A673 (cell line): ENCODE measurements at regions not wholly inside any gene's neighbourhood (a gene's known extent, or its start where the extent isn't known, plus 50 kb on each side); places are given as distances from the start of the nearest gene placed in this dataset.

Source experiments
- BruUV-seq: library from RNA; stranded (reverse); fragments of 400-500 nt; replicated peaks from 2 replicates; lab custom pipeline; 2021; lab: Mats Ljungman, UMichigan
- CTCF ChIA-PET: fragments of 300-600 bp; sonication (Branson Sonifier 250); formaldehyde crosslinking; loops from one replicate; lab custom pipeline; 2022; ENCODE audit warnings: antibody characterized with exemption; lab: Charles Lee
- POLR2A ChIA-PET: fragments of 300-600 bp; sonication (Branson Sonifier 250); formaldehyde crosslinking; loops from one replicate; lab custom pipeline; 2022; ENCODE audit warnings: antibody characterized with exemption; ENCODE audit not compliant: low non-redundant PET; lab: Charles Lee
- DNase-seq: peaks from one replicate; pipeline ENCODE4 v3.0.0-alpha.2; 2015; ENCODE audit warnings: low spot score
- H3K27ac ChIP-seq: fragments of 200-600 bp; sonication (generic); 2 replicates; pipeline ENCODE4 v1.5.1; 2016; ENCODE audit warnings: mixed run types, low read depth, mild to moderate bottlenecking, mixed read lengths, antibody characterized with exemption, low read length; ENCODE audit not compliant: poor library complexity, severe bottlenecking
- H3K27me3 ChIP-seq: fragments of 200-600 bp; sonication (generic); replicated peaks from 2 replicates; pipeline ENCODE4 v1.6.1; 2017; ENCODE audit warnings: mixed run types, low read depth, mild to moderate bottlenecking, mixed read lengths, antibody characterized with exemption, low read length; ENCODE audit not compliant: insufficient read depth, poor library complexity
- H3K36me3 ChIP-seq: fragments of 200-600 bp; sonication (generic); 2 replicates; pipeline ENCODE4 v1.6.1; 2016; ENCODE audit warnings: mixed run types, mild to moderate bottlenecking, mixed read lengths, antibody characterized with exemption, low read length; ENCODE audit not compliant: insufficient read depth, poor library complexity, severe bottlenecking
- H3K4me1 ChIP-seq: fragments of 200-600 bp; sonication (generic); 2 replicates; pipeline ENCODE4 v1.6.1; 2017; ENCODE audit warnings: mixed run types, mild to moderate bottlenecking, mixed read lengths, antibody characterized with exemption, low read length; ENCODE audit not compliant: insufficient read depth, poor library complexity, severe bottlenecking
- H3K4me3 ChIP-seq: fragments of 200-600 bp; sonication (generic); 2 replicates; pipeline ENCODE4 v1.5.1; 2016; ENCODE audit warnings: low read depth, mixed run types, mild to moderate bottlenecking, mixed read lengths, low read length; ENCODE audit not compliant: poor library complexity, severe bottlenecking
- H3K9me3 ChIP-seq: fragments of 200-600 bp; sonication (generic); 2 replicates; pipeline ENCODE4 v1.6.1; 2016; ENCODE audit warnings: mixed run types, low read depth, mild to moderate bottlenecking, mixed read lengths, antibody characterized with exemption, low read length; ENCODE audit not compliant: poor library complexity, severe bottlenecking
- CTCF ChIP-seq: fragments of 300-800, 200-600 bp; sonication (generic); conservative IDR thresholded peaks from 2 replicates; pipeline ENCODE4 v1.5.1; 2017; ENCODE audit warnings: low read depth, mild to moderate bottlenecking, antibody characterized with exemption, low read length, moderate library complexity, mixed read lengths
- EZH2 ChIP-seq: fragments of 200-600 bp; sonication (generic); IDR thresholded peaks from 2 replicates; pipeline ENCODE4 v1.6.1; 2017; ENCODE audit warnings: borderline replicate concordance, low read depth, mild to moderate bottlenecking, mixed read lengths, antibody characterized with exemption, low read length; ENCODE audit not compliant: poor library complexity, severe bottlenecking
- intact Hi-C: fragments of 100-400 bp; cut with micrococcal nuclease; formaldehyde crosslinking; loops from one replicate; pipeline ENCODE4 v1.10.0; 2022; ENCODE audit not compliant: unreplicated experiment

DNA sequence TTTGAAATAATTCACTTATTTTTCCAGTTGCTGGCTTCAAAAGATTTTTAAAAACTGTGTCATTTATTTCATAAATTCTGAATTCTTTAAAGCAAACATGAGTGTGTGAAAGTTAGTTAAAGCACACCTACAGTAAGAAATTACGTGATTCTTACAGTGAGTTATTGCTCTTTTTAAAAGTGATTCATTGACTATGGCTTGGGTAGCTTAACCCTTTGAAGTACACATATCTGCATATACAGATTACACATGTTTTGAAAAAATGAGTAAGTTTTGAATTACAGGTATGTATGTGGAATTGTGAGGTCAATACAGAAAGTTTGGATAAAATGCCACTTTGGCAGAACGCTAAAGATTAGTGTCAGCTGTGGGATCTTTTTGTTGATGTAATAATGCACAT is 64.5 kb upstream of the MBNL1 start:
- TF ChIP-seq EZH2 (no peak), CTCF (no peak)
- H3K9me3 ChIP-seq: no peaks in the 10 kb centered on the region
- DNase-seq: no peak
- H3K36me3 ChIP-seq: no peaks in the 10 kb centered on the region
- H3K27me3 ChIP-seq: no peaks in the 10 kb centered on the region
- no TSS peak for BruUV-seq
- ChIA-PET POLR2A (interaction anchor here (0.7 kb wide), 1 partner anchor 24 kb away, joined by 3 read pairs; no protein-coding TSS in a partner anchor), CTCF (no interaction called here)
- no peak overlapping the region for H3K27ac ChIP-seq
- intact Hi-C loops: no loop called here
- no peaks in the 10 kb centered on the region for H3K4me1 ChIP-seq
- H3K4me3 ChIP-seq: no peak overlapping the region

DNA sequence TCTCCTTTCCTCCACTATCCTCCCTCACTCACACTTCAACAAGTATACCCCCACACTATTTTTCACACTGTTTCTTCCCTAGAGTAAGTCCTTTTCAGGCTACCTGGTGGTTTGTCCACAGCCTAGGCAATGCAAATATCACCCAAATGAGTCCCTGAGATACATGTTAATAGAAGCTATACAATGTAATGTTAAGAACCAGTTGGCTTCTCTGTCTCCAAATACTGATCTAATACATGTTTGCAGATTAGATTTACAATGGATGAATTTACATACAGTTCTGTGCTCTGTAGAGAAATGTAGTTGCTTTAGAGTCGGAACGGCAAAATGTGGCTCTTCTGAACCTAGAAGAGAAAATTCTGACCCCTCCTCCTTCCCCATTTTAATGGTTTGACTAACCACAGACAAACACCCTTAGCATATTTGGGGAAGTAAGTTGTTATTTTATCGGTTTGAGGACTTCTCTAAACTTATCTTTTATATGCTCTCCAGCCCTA is 63.6 kb upstream of the MBNL1 start:
- Histone ChIP-seq H3K4me1 (no peaks in the 10 kb centered on the region), H3K4me3 (no peak overlapping the region), H3K36me3 (no peaks in the 10 kb centered on the region), H3K9me3 (no peaks in the 10 kb centered on the region), H3K27ac (no peak overlapping the region), H3K27me3 (no peaks in the 10 kb centered on the region)
- TF ChIP-seq CTCF: no peak
- no peak for TF ChIP-seq EZH2
- ChIA-PET CTCF (no interaction called here), POLR2A (no interaction called here)
- no peak for DNase-seq
- intact Hi-C loops: no loop called here
- BruUV-seq: no TSS peak

DNA sequence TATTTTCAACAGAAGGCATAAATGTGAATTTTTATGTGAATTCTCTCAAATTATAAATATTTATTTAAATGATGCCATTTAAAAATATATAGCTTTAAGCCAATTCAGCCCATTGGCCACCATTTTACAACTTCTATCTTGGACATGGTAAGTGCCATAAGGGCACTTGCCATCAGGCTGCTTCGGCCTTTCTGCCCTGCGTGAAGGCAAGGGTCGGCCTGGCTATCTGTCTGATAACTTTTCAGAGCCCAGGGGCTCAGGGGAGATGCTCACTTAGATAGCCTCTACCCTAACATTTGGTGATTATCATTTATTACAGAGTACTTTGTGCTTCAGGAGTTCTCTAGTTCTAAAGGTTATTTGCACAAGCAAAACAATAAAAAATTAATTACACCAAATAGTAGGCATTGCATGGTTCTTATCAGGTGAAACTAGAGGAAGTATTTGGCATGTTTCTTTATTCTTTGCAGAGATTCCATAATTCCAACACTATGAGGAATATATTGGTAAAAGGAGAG is 62.4 kb upstream of the MBNL1 start:
- TF ChIP-seq CTCF: no peak
- no peak for TF ChIP-seq EZH2
- Histone ChIP-seq H3K27me3 (no peaks in the 10 kb centered on the region), H3K4me3 (no peak overlapping the region), H3K9me3 (no peaks in the 10 kb centered on the region), H3K4me1 (no peaks in the 10 kb centered on the region), H3K36me3 (no peaks in the 10 kb centered on the region), H3K27ac (no peak overlapping the region)
- ChIA-PET POLR2A (no interaction called here), CTCF (no interaction called here)
- DNase-seq: no peak
- no TSS peak for BruUV-seq
- intact Hi-C loops: no loop called here
